Hematopoietic multipotent progenitor cell treated with erythropoietin and hydrocortisone succinate and interleukin-3 and kit ligand, for 4 days (in vitro differentiated cells): ENCODE measurements at regions not wholly inside any gene's neighbourhood (a gene's known extent, or its start where the extent isn't known, plus 50 kb on each side); places are given as distances from the start of the nearest gene placed in this dataset.

Experiments
- DNase-seq: peaks from one replicate; pipeline ENCODE4 v3.0.0-alpha.2; 2015

DNA sequence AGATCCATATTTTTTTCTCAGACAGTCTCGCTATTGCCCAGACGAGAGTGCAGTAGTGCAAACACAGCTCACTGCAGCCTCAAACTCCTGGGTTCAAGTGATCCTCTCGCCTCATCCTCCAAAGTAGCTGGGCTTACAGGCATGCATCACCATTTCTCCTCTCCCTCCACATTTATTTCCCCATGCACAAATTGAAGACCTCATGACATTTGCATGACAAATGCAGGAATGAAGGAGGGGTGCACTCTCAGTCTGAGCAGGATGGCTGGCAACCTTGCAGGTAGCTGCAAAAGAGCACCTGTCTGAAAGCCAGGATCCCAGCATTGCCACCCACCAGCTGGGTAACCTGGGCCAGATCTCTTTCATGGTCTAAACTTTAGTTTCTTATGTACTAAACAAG lies 111.2 kb downstream of the SH3TC2 start:
- no peak for DNase-seq

DNA sequence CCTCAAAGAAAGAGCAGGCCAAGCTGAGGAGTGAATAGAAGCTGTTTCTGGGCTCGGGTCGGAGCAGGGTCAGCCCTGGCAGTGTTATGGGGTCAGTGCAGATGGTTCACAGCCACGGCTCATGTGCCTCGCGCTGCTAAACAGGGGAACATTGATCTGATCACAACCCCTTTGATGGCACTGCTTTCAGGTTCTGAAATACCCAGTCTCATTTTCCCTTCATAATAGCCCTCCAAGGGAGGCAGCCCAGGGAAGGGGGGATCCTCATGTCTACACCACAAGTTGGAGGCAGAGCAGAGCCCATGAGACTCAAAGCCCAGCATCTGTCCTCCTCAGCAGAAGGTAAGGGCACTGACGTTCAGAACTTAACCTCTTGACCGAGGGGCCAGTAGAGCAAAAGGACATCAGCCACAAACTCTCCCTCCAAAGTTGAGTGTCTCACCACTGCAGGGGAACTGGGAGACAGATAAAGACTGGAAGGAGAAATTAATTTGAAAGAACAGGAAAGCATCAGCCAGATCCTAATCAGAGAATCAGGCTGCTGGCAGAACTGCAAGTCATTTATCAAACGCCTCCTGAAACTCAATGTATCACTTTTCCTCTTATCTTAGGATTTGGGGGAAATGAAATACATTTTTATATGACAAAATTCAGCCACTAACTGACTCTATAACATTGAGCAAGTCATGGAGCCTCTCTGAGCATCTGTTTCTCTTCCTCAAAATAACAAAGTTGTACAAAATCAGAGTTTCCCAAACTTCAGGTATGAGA lies 110.6 kb downstream of the SH3TC2 start:
- peak; percentile 75 for DNase-seq

DNA sequence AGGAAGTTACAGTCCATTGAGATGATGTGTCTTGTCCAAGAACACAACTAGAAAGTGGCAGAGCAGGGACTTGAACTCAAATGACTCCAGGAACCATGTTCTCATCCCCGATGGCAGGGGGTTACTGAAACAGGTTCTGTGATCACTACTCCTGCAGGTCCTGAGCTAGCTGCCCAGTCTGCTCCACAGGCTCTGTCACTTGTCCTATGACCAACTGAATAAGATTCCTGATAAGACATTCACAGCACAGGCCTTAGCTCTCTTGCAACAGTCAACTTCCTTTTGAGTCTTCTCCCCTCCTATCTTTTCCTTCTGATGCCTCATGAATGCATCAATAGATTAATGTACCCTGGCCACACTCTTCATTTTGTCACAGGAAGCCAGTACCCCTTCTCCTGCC lies 109.2 kb downstream of the SH3TC2 start:
- DNase-seq, result peak; percentile 63
